Stimulated activated CD8-positive, alpha-beta memory T cell treated with anti-CD3 and anti-CD28 coated beads, Interleukin-7, amount 100 ng/mL, for 48 hours (primary cell): ENCODE measurements at regions not wholly inside any gene's neighbourhood (a gene's known extent, or its start where the extent isn't known, plus 50 kb on each side); places are given as distances from the start of the nearest gene placed in this dataset.
"Not testable (repeated sequence)": the region's sequence is repeated elsewhere in the genome, so short reads cannot be mapped to it uniquely, and the experiment has no call there.

Experiments used
- DNase-seq, 2 donors: peaks; one replicate each; pipeline ENCODE4 v3.0.0-alpha.2; 2020; ENCODE audit warnings: low read depth in 1 of 2; ENCODE audit errors: extremely low read depth in 1 of 2

DNA sequence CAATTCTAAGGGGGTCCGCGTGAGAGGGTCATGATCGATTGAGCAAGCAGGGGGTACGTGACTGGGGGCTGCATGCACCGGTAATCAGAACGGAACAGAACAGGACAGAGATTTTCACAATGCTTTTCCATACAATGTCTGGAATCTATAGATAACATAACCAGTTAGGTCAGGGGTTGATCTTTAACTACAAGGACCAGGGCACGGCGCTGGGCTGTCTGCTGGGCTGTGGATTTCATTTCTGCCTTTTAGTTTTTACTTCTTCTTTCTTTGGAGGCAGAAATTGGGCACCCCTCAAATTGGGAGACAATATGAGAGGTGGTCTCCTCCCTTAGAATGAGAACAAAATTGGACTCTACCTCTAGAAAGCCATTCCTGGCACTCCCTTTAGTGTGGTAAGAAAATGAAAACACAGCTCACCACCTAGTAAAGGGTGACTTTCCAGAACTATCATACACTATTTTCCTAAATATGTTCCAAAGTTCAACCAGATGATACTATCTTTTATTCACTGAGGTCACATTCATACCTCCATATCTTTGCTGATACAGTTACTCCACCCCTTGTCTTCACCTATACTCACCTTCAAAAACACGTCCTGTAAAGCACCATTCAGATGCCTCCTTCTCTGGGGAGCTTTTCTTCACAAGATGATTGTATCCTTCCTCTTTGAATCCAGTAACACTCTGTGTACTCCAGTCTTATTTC, 1058.3 kb upstream of the SLIT2 start:
- DNase-seq: no peak

DNA sequence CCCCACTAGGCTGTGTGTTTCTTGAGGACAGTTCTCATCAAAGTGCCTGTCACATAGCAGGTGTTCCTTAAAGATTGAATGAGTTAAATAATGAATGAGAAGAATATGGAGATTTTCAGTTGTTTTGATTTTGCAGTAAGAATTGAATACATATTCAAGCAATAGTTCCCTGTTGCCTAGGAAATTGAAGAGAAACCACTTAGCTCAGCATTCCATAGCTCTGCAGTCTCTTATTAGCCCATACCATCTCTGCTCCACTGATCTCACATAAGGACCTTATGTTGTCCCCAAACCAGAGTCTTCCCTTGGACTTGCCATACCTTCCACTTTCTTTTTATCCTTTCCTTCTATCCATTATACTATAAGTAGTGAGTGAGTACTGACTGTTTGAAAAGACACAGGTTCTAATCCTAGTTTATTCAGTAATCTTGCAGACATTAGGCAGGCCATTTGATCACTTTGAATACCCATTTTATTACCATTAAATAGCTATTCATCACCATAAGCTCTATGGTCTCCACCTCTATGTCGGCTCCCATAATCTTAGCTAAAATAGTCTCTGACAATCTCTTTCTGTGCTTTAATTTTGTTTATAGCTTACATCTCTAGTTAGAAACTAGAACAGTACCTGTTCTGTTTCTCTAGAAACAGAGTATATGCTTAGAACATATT, 1059.6 kb upstream of the SLIT2 start:
- DNase-seq: no peak

DNA sequence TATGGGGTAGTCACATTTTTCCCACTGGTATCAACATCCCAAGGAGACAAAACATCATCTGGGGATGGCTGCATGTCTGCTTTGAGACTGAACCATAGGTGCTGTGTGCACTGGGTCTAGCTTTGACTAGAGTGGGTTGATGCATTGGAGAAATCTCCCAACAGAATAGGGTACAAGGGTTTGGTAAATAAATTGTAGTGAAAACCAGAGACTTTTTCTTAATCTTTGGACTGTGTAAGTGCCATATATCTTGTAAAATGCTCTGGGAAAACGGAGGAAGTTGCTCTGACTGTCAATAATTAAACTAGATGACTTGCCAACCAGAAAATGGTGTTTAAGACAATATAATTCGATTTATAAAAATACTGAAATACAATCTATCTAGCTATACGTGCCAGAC, 1064.0 kb upstream of the SLIT2 start:
- no peak for DNase-seq

DNA sequence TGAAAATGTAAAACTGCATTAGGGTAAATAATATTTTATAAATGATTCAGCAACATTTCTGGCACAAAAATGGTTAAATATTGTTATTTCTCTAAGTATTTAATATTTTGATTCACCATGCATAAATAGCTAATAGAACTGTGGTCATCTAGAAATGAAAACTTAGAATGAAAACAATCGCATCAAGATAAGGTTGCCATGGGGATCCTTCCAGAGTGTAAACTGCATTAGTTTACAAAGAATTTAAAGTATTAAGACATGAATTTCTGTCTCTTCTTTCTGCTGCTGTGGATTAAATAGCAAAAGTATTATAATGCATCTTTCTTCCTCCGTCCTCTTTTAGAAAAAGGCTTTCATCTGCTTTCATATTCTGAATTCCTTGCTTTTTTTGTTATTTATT, 1064.6 kb upstream of the SLIT2 start:
- DNase-seq: no peak

DNA sequence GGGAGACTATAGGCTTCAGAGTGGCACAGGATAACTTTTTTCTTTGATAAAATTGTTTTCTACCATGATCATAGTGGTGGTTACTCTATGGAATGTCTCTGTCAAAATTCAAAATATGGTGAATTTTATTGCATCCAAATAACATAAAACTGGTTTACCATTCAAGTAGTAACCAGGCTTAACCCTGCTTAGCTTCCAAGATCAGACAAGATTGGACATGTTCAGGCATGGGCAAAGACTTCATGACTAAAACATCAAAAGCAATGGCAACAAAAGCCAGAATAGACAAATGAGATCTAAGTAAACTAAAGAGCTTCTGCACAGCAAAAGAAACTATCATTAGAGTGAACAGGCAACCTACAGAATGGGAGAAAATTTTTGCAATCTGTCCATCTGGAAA, 1070.1 kb upstream of the SLIT2 start:
- DNase-seq: not testable (repeated sequence)

DNA sequence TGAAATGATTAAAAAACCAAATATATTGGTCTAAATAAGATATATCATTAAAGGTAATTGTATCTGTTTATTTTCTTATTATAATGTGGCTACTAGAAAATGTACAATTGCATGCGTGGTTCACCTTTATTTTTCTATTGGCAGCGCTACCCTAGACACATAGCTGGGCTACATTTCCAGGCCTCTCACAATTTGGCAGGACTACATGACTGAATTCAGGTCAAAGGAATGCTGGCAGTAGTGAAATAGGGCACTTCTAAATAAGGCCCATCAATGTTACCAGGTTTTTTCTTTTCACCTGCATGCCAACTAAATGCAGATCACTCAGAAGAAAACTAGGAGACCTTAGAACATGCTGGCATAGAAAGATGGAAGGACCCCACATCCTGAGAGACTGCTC, 1072.9 kb upstream of the SLIT2 start:
- no peak for DNase-seq

DNA sequence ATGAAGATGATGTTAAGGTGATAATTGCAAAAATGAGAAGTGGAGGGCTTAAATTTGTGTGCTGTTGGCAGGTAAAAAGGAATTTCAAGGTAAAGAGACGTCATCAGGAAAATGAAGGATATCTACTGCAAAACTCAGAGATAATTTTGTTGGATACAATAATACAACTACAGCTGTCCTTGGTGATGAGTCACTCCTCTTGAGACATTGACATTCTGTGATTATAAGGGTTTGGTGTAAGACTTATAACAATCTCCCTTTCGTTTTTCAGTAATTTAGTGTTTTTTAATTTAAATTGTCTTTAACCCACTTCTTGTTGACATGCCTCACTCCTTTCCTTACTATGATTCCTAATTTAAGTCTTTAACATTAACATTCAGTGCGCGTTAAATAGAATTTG, 1074.1 kb upstream of the SLIT2 start:
- DNase-seq: no peak

DNA sequence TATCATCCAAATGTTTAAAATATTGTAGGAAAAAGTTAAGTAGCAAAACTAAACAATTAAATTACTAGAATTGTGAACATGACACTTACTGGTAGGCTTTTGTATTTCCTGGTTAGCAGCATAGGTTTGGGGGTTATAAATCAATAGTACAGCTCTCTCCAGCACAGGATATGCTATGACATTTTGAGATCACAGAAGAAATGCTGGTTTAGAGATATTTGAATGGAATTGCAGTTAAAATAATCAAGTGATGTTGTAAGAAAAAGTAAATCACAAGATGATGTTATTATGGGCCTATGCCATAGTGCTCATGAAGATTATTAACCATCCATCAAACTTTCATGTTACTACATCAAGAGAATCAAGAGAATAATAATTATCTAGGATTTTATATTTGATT, 1079.9 kb upstream of the SLIT2 start:
- DNase-seq: no peak

DNA sequence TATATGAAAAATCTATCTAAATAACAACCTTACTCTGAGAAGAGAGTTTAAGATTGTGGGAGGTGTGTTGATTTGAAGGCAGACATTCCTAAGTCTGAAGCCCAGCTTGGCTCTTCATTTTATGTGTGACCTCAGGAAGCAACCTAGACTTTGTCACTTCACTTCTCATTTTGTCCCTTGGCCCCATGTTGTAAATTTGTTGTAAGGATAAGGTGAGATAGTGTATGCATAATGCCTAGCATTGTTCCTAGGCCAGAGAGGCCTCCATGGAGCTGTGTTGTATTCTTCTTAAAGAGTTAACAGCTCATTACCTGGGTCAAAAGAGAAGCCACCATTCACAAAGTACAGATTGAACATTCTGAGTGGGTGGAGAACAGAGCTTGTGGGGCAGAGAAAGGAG, 1084.4 kb upstream of the SLIT2 start:
- DNase-seq: no peak

DNA sequence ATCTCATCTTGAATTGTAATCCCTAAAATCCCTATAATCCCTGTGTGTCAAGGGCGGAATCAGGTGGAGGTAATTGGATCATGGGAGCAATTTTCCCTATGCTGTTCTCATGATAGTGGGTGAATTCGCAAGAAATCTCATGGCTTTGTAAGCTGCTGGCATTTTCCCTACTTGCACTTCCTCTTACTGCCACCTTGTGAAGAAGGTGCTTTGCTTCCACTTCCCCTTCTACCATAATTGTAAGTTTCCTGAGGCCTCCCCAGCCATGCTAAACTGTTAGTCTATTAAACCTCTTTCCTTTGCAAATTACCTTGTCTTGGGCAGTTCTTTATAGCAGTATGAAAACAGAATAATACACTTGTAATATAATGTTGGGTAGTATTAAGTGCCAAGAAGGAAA, 1087.4 kb upstream of the SLIT2 start:
- no peak for DNase-seq

DNA sequence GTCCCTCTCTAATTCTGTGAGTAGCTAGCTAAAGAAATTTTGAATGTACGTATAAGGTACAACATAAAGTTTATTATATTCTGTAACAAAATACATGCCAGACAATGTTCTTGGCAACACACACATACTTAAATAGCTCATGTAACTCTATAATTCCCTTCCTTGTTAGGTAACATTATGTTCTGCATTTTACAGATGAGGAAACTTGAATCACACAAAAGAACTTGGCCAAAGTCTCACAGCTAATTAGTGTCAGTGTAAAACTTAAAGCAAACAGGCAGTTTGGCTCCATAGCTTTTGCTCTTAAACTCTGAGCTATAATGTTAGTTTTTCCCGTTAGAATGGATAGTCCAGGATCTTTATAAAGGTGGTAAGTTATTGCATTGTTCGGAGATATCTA, 1091.8 kb upstream of the SLIT2 start:
- DNase-seq: no peak

DNA sequence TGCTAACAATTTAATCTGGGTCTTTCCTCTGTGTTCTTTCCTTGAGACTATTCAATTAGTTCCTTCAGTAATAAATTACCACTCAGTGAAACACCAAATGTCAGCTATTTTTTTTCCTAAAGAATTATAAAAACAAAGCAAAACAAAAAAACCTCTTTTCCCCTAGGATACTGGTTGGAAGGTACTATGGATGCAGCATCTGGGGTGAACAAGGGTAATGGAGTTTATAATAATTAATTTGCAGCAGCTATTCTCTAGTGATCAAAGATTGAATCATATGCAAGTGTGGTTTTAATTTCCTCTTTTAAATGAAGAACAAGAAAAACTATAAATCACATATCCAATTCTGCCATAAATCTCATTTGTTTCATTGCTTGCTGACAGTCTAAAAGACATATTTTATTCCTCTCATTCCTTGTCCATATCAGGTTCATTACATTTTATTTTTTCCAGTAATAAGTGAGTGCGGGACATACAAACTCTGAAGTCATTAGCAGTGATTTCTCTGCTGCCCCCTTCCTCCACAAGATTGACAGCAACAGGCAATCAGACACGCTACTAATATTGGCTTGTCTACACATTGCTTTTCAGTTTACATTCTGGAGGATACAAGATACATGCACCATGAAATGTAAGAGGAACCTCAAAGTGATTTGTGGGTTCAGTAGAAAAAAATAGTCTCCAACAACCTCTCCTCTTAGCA, 1093.4 kb upstream of the SLIT2 start:
- DNase-seq: no peak

DNA sequence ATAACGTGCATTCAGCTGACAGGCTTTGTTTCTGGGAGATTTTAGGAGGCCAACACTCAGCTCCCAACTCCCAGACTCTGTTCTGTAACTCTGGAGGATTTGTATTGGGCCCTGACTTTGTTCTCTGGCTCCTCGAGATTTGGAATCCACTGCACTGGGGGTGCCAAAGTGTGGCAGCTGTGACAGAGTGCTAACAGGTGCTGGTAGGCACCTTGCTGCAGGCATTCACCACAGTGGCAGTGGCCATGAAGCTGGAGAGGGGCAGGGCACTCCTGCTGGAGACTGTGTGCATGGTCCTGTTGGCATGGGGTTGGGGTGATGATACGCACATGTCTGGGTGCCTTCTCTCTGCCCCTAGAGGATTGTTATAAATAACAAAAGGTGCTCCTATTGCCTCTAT, 1094.9 kb upstream of the SLIT2 start:
- no peak for DNase-seq

DNA sequence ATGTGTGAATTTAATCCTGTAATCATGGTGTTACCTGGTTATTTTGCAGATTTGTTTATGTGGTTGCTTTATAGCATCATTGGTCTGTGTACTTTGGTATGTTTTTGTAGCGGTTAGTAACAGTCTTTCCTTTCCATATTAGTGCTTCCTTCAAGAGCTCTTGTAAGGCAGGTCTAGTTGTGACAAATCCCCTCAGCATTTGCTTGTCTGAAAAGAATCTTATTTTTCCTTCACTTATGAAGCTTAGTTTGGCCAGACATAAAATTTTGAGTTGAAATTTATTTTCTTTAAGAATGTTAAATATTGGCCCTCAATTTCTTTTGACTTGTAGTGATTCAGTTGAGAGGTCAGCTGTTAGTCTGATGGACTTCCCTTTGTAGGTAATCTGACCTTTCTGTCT, 1096.1 kb upstream of the SLIT2 start:
- DNase-seq: no peak

DNA sequence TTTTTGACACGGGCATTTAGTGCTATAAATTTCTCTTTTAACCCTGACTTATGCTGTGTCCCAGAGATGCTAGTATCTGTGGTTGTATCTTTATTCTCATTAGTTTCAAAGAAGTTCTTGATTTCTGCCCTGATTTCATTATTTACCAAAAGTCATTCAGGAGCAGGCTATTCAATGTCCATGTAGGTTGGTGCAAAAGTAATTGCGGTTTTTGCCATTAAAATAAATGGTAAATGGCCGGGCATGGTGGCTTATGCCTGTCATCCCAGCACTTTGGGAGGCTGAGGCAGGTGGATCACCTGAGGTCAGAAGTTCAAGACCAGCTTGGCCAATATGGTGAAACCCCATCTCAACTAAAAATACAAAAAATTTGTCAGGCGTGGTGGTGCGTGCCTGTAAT, 1097.4 kb upstream of the SLIT2 start:
- DNase-seq: not testable (repeated sequence)

DNA sequence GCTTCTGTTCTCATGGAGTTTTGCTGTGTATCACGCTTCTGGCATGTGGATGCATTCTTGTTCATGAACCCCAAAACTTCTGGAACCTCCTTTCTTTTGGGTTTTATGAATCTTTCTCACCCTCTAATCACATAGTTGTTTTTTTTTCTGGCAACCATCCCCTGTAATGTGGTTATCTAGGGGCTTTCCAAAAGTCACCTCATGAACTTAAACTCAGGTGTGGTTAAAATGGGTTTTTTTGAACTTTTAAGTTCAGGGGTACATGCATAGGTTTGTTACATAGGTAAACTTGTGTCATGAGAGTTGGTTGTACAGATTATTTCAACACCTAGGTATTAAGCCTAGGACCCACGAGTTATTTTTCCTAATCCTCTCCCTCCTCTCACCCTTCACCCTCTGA, 1099.4 kb upstream of the SLIT2 start:
- no peak for DNase-seq

DNA sequence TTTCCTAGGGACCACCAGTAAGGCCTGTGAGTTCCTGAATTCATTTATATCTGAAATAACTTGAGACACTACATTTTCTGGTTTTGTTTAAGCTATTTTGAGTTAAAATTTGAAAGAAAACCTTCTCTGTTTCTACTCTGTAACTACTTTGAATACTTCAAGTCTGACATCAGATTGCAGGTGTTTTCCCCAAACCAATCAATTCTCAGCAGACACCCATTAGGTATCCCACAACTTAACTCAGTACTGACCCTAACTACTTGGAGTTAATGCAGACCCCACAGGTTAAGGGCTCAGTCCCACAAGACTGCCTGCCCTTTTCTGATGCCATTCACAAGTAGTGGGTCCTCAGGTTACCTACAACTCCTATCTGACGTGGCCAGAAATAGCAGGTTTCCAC, 1100.0 kb upstream of the SLIT2 start:
- no peak for DNase-seq

DNA sequence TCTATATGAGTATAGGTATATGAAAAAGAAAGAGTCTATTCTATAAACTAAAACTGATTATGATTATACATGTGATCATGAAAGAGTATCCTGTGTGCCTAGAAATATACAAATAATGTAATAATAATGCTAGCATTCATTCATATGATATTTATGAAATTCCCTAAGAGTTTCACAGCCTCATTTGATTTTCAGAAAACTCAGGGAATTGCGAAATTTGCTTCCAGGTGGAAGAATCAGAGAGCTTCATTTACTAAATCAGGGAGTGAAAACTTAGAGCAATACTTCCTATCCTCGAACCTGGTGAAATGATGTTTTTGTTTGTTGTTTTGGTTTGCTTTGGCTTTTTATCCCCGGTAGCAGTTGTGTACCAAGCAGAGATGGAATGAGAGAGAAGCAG, 1105.7 kb upstream of the SLIT2 start:
- no peak for DNase-seq

DNA sequence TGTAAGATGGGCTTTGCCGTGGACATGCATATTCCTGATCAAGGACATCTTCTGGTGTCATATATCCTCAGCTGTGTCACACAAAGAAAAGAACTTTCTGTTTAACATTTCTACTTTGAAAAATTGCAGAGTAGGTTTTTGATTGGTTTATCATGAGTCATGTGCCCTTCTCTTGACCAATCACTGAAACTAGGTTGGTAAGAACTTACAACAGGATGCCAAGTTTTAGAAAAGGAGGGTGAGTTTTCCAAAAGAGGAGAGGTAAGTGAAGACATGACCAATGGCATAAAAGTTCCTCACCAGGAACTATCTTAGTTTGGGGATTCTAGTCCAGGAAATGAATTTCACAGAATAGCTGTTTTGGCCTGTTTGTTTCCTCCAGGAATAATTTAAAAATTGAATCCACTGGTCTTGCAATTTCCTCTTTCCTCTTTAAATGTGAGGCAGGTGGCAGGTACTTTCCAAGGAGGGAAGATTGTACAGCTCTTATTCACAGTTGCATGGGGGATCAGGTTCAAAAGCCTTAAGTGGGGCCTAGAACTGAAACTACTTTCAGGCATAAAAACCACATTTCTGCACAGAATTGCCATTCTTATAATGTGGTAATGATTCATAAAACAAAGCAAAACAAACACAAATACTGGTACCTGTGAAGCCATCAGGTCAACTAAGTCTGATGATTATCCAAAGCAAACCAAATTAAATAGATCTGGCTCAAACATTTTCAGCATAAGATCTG, 1114.5 kb upstream of the LCORL start:
- DNase-seq: no peak

DNA sequence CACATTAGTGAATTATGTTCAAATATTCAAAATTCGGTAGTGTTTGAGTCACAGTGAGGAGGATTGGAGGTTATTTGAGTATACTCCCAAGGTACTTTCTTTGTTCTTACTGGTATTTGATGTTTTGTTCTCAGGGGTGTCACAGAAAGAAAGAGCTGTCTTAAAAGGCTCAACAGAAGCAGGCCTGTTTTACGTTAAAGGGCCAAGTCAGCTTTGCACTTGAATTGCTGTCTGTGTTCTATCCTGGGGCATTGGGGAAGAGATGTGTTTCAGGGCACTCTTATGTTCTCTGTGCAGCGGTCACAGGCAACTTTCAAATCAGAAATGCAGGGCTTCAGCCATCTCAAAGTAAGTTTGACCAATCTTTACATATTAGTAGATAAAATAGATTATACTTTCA, 1113.1 kb upstream of the LCORL start:
- no peak for DNase-seq

DNA sequence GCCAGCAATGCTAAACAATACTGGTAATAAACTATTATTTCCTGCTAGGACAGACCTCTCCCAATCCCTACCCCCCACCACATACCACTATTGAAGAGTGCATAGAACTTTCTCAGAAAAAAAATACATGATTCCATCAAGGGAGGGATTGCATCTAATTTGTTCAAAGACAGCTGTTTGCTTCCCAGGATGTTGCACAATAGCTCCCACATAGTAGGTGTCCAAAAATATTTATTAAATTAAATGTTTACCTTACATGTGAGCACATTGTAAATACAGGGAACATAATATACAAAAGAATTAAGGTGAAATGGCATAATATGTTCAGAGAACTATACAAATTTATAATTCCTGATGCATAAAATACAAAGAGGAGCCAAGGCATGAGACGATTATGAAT, 1111.8 kb upstream of the LCORL start:
- no peak for DNase-seq

DNA sequence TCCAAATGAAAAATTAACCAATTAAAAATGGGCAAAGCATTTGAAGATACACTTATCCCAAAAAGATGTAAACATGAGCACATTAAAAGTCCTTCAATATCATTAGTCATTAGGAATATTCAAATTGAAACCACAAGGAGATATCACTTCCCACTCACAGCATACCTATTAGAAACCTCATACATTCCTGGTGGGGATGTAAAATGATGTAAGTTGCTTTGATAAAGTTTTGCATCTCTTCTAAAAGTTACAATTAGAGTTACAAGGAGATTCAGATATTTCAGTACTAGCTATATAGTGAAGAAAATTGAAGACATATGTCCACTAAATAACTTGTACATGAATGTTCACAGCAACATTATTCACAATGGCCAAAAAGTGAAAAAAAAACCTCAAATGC, 1109.3 kb upstream of the LCORL start:
- no peak for DNase-seq
